ENCODE measurements at regions not wholly inside any gene's neighbourhood (a gene's known extent, or its start where the extent isn't known, plus 50 kb on each side); places are given as distances from the start of the nearest gene placed in this dataset.
"Not testable (repeated sequence)": the region's sequence is repeated elsewhere in the genome, so short reads cannot be mapped to it uniquely, and the experiment has no call there.

GRCh38 chr3:94405258-94406035, 342.6 kb downstream of the NSUN3 start:
- no peak for DNase-seq (ENCODE audit: low read depth in 1 of 2, low spot score in 1 of 2)

- DNase-seq (ENCODE audit: low read depth in 1 of 2, low spot score in 1 of 2): no peak
Measured at GRCh38 chr3:94406595-94406994, 343.7 kb downstream of the NSUN3 start.

- DNase-seq (ENCODE audit: low read depth in 1 of 2, low spot score in 1 of 2): not testable (repeated sequence)
Measured at GRCh38 chr3:94412936-94413335, 350.1 kb downstream of the NSUN3 start.

GRCh38 chr3:94413336-94414108, 350.7 kb downstream of the NSUN3 start:
- DNase-seq (ENCODE audit: low read depth in 1 of 2, low spot score in 1 of 2): no peak

GRCh38 chr3:94414418-94414817, 351.6 kb downstream of the NSUN3 start:
- DNase-seq (ENCODE audit: low read depth in 1 of 2, low spot score in 1 of 2): no peak

- DNase-seq (ENCODE audit: low read depth in 1 of 2, low spot score in 1 of 2): no peak
Measured at GRCh38 chr3:94416768-94417167, 353.9 kb downstream of the NSUN3 start.

GRCh38 chr3:94417963-94418455, 355.1 kb downstream of the NSUN3 start:
- DNase-seq (ENCODE audit: low read depth in 1 of 2, low spot score in 1 of 2): no peak

GRCh38 chr3:94420931-94421330, 358.1 kb downstream of the NSUN3 start:
- no peak for DNase-seq (ENCODE audit: low read depth in 1 of 2, low spot score in 1 of 2)

GRCh38 chr3:94423578-94423977, 360.7 kb downstream of the NSUN3 start:
- DNase-seq (ENCODE audit: low read depth in 1 of 2, low spot score in 1 of 2): no peak

GRCh38 chr3:94429517-94429916, 366.7 kb downstream of the NSUN3 start:
- DNase-seq (ENCODE audit: low read depth in 1 of 2, low spot score in 1 of 2): no peak

- no peak for DNase-seq (ENCODE audit: low read depth in 1 of 2, low spot score in 1 of 2)
Measured at GRCh38 chr3:94431876-94432570, 369.2 kb downstream of the NSUN3 start.

GRCh38 chr3:94433811-94434210, 370.9 kb downstream of the NSUN3 start:
- DNase-seq (ENCODE audit: low read depth in 1 of 2, low spot score in 1 of 2): no peak

- DNase-seq (ENCODE audit: low read depth in 1 of 2, low spot score in 1 of 2): no peak
Measured at GRCh38 chr3:94440767-94441493, 378.1 kb downstream of the NSUN3 start.

GRCh38 chr3:94441494-94441847, 378.6 kb downstream of the NSUN3 start:
- DNase-seq (ENCODE audit: low read depth in 1 of 2, low spot score in 1 of 2): no peak

GRCh38 chr3:94453864-94454263, 391.0 kb downstream of the NSUN3 start:
- DNase-seq (ENCODE audit: low read depth in 1 of 2, low spot score in 1 of 2): no peak

GRCh38 chr3:94459167-94459566, 396.3 kb downstream of the NSUN3 start:
- DNase-seq (ENCODE audit: low read depth in 1 of 2, low spot score in 1 of 2): no peak

GRCh38 chr3:94460931-94461330, 398.1 kb downstream of the NSUN3 start:
- no peak for DNase-seq (ENCODE audit: low read depth in 1 of 2, low spot score in 1 of 2)

GRCh38 chr3:94462931-94463330, 400.1 kb downstream of the NSUN3 start:
- no peak for DNase-seq (ENCODE audit: low read depth in 1 of 2, low spot score in 1 of 2)

GRCh38 chr3:94472511-94472910, 409.6 kb downstream of the NSUN3 start:
- no peak for DNase-seq (ENCODE audit: low read depth in 1 of 2, low spot score in 1 of 2)

- no peak for DNase-seq (ENCODE audit: low read depth in 1 of 2, low spot score in 1 of 2)
Measured at GRCh38 chr3:94481226-94481898, 418.5 kb downstream of the NSUN3 start.

GRCh38 chr3:94482686-94483085, 419.8 kb downstream of the NSUN3 start:
- no peak for DNase-seq (ENCODE audit: low read depth in 1 of 2, low spot score in 1 of 2)
